DOHH2 (cell line): ENCODE measurements at regions not wholly inside any gene's neighbourhood (a gene's known extent, or its start where the extent isn't known, plus 50 kb on each side); places are given as distances from the start of the nearest gene placed in this dataset.

ENCODE experiments used
- H3F3A ChIP-seq: fragments of 200-600 bp; sonication (generic), shearing (Covaris generic); 2 replicates; pipeline ENCODE4 v1.6.0; 2016; ENCODE audit warnings: antibody characterized with exemption, mild to moderate bottlenecking; ENCODE audit not compliant: control insufficient read depth, insufficient read depth
- H3K27ac ChIP-seq: fragments of 200-600 bp; sonication (generic); 2 replicates; pipeline ENCODE4 v1.5.1; 2014; ENCODE audit warnings: low read depth, mild to moderate bottlenecking, low read length, moderate library complexity
- H3K27me3 ChIP-seq: fragments of 200-600 bp; sonication (generic); 2 replicates; pipeline ENCODE4 v1.6.1; 2014; ENCODE audit warnings: mild to moderate bottlenecking, low read length, mixed read lengths; ENCODE audit not compliant: control insufficient read depth
- H3K36me3 ChIP-seq: fragments of 200-600 bp; sonication (generic); 2 replicates; pipeline ENCODE4 v1.6.1; 2014; ENCODE audit warnings: mild to moderate bottlenecking, low read length, moderate library complexity, mixed read lengths; ENCODE audit not compliant: control insufficient read depth
- H3K4me1 ChIP-seq: fragments of 200-600 bp; sonication (generic); 2 replicates; pipeline ENCODE4 v1.6.1; 2014; ENCODE audit warnings: mild to moderate bottlenecking, low read length, mixed read lengths; ENCODE audit not compliant: control insufficient read depth
- H3K4me2 ChIP-seq: fragments of 200-600 bp; sonication (generic); 2 replicates; pipeline ENCODE4 v1.6.0; 2014; ENCODE audit warnings: mild to moderate bottlenecking, low read length, moderate library complexity
- H3K4me3 ChIP-seq: fragments of 200-600 bp; sonication (generic); 2 replicates; pipeline ENCODE4 v1.5.1; 2014; ENCODE audit warnings: mild to moderate bottlenecking, low read length, mixed read lengths
- H3K79me2 ChIP-seq: fragments of 200-600 bp; sonication (generic); 2 replicates; pipeline ENCODE4 v1.6.1; 2014; ENCODE audit warnings: mild to moderate bottlenecking, low read length, mixed read lengths; ENCODE audit not compliant: control insufficient read depth
- H3K9me2 ChIP-seq: fragments of 200-600 bp; sonication (generic); replicated peaks from 2 replicates; pipeline ENCODE4 v1.6.1; 2014; ENCODE audit warnings: mild to moderate bottlenecking, low read length, mixed read lengths; ENCODE audit not compliant: control insufficient read depth
- H3K9me3 ChIP-seq: fragments of 200-600 bp; sonication (generic); 2 replicates; pipeline ENCODE4 v1.6.1; 2014; ENCODE audit warnings: antibody characterized with exemption, low read length, mixed read lengths; ENCODE audit not compliant: control insufficient read depth, insufficient read depth
- H4K20me1 ChIP-seq: fragments of 200-600 bp; sonication (generic); 2 replicates; pipeline ENCODE4 v1.6.0; 2014; ENCODE audit warnings: low read depth, mild to moderate bottlenecking, antibody characterized with exemption, low read length, moderate library complexity; ENCODE audit not compliant: control insufficient read depth, insufficient read depth
- CTCF ChIP-seq: fragments of 200-600 bp; sonication (generic); IDR thresholded peaks from one replicate; pipeline ENCODE4 v1.5.1; 2014; ENCODE audit warnings: antibody characterized with exemption, mild to moderate bottlenecking, low read depth, low read length; ENCODE audit not compliant: poor library complexity, severe bottlenecking
- EZH2phosphoT487 ChIP-seq: fragments of 200-600 bp; sonication (generic); IDR thresholded peaks from 2 replicates; pipeline ENCODE4 v1.6.1; 2017; ENCODE audit warnings: borderline replicate concordance, mild to moderate bottlenecking, antibody characterized with exemption, low read length, moderate library complexity, mixed read lengths

GRCh38 chr1:37157634-37158033, 123.3 kb upstream of the GRIK3 start:
- no peaks in the 10 kb centered on the region; the same call in 1 of the 2 replicates for H3K27me3 ChIP-seq
- H3K9me3 ChIP-seq: no peaks in the 10 kb centered on the region
- H3K4me3 ChIP-seq: no peak overlapping the region
- H3F3A ChIP-seq: no peaks in the 10 kb centered on the region
- TF ChIP-seq CTCF (no peak), EZH2phosphoT487 (no peak)
- H3K4me2 ChIP-seq: no peak overlapping the region
- H3K36me3 ChIP-seq: no peaks in the 10 kb centered on the region
- no peaks in the 10 kb centered on the region for H3K4me1 ChIP-seq
- no peaks in the 10 kb centered on the region for H3K79me2 ChIP-seq
- H3K9me2 ChIP-seq: no peaks in the 10 kb centered on the region
- H3K27ac ChIP-seq: no peak overlapping the region
- H4K20me1 ChIP-seq: no peaks in the 10 kb centered on the region

- Histone ChIP-seq H3K9me3 (no peaks in the 10 kb centered on the region), H3F3A (no peaks in the 10 kb centered on the region), H3K27ac (no peak overlapping the region), H3K4me3 (no peak overlapping the region), H3K27me3 (no peaks in the 10 kb centered on the region; the same call in 1 of the 2 replicates), H3K79me2 (no peaks in the 10 kb centered on the region), H3K4me1 (no peaks in the 10 kb centered on the region), H3K36me3 (no peaks in the 10 kb centered on the region), H3K9me2 (no peaks in the 10 kb centered on the region), H4K20me1 (no peaks in the 10 kb centered on the region), H3K4me2 (no peak overlapping the region)
- TF ChIP-seq EZH2phosphoT487: no peak
- no peak for TF ChIP-seq CTCF
Measured at GRCh38 chr1:37158113-37158749, 123.9 kb upstream of the GRIK3 start.

- no peak overlapping the region for H3K4me3 ChIP-seq
- H3K27ac ChIP-seq: no peak overlapping the region
- H3F3A ChIP-seq: no peaks in the 10 kb centered on the region
- H3K9me3 ChIP-seq: no peaks in the 10 kb centered on the region
- H3K79me2 ChIP-seq: no peaks in the 10 kb centered on the region
- no peaks in the 10 kb centered on the region for H3K36me3 ChIP-seq
- TF ChIP-seq EZH2phosphoT487 (no peak), CTCF (no peak)
- no peaks in the 10 kb centered on the region for H3K9me2 ChIP-seq
- no peaks in the 10 kb centered on the region for H4K20me1 ChIP-seq
- no peaks in the 10 kb centered on the region for H3K4me1 ChIP-seq
- H3K4me2 ChIP-seq: no peak overlapping the region
- H3K27me3 ChIP-seq: no peaks in the 10 kb centered on the region; the same call in 1 of the 2 replicates
Measured at GRCh38 chr1:37159102-37159501, 124.8 kb upstream of the GRIK3 start.

- Histone ChIP-seq H3K4me2 (no peak overlapping the region), H3K79me2 (no peaks in the 10 kb centered on the region), H4K20me1 (no peaks in the 10 kb centered on the region), H3K9me3 (no peaks in the 10 kb centered on the region), H3F3A (no peaks in the 10 kb centered on the region), H3K27me3 (no peaks in the 10 kb centered on the region), H3K9me2 (no peaks in the 10 kb centered on the region), H3K4me3 (no peak overlapping the region), H3K27ac (no peak overlapping the region), H3K4me1 (no peaks in the 10 kb centered on the region), H3K36me3 (no peaks in the 10 kb centered on the region)
- TF ChIP-seq CTCF (no peak), EZH2phosphoT487 (no peak)
Measured at GRCh38 chr1:37161171-37161570, 126.9 kb upstream of the GRIK3 start.
